HL-60 (cell line): ENCODE measurements at regions not wholly inside any gene's neighbourhood (a gene's known extent, or its start where the extent isn't known, plus 50 kb on each side); places are given as distances from the start of the nearest gene placed in this dataset.

Experiments used
- GABPA ChIP-seq: IDR thresholded peaks from 2 replicates; pipeline ENCODE4 v1.6.1; 2012; ENCODE audit warnings: low read depth
- POLR2AphosphoS5 ChIP-seq: IDR thresholded peaks from 2 replicates; pipeline ENCODE4 v1.6.1; 2012; ENCODE audit warnings: low read depth
- TF ChIP-seq, protein P1 (sequence below): IDR thresholded peaks from one replicate; pipeline ENCODE4 v1.5.1; 2011; ENCODE audit warnings: low read length, control low read depth, inconsistent platforms; ENCODE audit not compliant: insufficient read depth
- TF ChIP-seq, protein P2 (sequence below): IDR thresholded peaks from 2 replicates; pipeline ENCODE4 v1.6.1; 2012; ENCODE audit warnings: low read depth; ENCODE audit not compliant: insufficient replicate concordance

DNA sequence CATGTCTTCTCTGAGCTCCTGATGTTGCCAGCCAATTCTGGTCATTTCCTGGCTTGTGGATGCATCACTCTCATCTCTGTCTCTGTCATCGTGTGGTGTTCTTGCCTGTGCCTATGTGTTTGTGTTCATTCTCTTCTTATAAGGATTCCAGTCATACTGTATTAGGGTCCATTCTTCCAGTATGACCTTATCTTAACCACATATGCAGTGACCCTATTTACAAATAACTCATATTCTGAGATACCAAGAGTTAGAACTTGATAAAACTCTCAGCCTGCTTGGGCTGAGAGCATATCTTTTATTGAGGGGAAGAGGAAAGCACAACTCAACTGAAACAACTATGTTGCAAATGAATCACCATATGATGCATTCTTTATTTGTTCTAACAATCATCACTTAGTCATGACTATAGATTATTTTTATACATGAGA is 189.0 kb upstream of the ANXA10 start:
- TF ChIP-seq, protein P1, sequence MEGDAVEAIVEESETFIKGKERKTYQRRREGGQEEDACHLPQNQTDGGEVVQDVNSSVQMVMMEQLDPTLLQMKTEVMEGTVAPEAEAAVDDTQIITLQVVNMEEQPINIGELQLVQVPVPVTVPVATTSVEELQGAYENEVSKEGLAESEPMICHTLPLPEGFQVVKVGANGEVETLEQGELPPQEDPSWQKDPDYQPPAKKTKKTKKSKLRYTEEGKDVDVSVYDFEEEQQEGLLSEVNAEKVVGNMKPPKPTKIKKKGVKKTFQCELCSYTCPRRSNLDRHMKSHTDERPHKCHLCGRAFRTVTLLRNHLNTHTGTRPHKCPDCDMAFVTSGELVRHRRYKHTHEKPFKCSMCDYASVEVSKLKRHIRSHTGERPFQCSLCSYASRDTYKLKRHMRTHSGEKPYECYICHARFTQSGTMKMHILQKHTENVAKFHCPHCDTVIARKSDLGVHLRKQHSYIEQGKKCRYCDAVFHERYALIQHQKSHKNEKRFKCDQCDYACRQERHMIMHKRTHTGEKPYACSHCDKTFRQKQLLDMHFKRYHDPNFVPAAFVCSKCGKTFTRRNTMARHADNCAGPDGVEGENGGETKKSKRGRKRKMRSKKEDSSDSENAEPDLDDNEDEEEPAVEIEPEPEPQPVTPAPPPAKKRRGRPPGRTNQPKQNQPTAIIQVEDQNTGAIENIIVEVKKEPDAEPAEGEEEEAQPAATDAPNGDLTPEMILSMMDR, result no peak
- TF ChIP-seq, protein P2, sequence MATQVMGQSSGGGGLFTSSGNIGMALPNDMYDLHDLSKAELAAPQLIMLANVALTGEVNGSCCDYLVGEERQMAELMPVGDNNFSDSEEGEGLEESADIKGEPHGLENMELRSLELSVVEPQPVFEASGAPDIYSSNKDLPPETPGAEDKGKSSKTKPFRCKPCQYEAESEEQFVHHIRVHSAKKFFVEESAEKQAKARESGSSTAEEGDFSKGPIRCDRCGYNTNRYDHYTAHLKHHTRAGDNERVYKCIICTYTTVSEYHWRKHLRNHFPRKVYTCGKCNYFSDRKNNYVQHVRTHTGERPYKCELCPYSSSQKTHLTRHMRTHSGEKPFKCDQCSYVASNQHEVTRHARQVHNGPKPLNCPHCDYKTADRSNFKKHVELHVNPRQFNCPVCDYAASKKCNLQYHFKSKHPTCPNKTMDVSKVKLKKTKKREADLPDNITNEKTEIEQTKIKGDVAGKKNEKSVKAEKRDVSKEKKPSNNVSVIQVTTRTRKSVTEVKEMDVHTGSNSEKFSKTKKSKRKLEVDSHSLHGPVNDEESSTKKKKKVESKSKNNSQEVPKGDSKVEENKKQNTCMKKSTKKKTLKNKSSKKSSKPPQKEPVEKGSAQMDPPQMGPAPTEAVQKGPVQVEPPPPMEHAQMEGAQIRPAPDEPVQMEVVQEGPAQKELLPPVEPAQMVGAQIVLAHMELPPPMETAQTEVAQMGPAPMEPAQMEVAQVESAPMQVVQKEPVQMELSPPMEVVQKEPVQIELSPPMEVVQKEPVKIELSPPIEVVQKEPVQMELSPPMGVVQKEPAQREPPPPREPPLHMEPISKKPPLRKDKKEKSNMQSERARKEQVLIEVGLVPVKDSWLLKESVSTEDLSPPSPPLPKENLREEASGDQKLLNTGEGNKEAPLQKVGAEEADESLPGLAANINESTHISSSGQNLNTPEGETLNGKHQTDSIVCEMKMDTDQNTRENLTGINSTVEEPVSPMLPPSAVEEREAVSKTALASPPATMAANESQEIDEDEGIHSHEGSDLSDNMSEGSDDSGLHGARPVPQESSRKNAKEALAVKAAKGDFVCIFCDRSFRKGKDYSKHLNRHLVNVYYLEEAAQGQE, result no peak
- TF ChIP-seq GABPA (no peak), POLR2AphosphoS5 (no peak)
